ENCODE measurements at regions not wholly inside any gene's neighbourhood (a gene's known extent, or its start where the extent isn't known, plus 50 kb on each side); places are given as distances from the start of the nearest gene placed in this dataset.

- no peak for DNase-seq
Measured at GRCh38 chr9:79116041-79116440, 455.7 kb upstream of the TLE4 start.

- DNase-seq = no peak
Measured at GRCh38 chr9:79116709-79117108, 455.1 kb upstream of the TLE4 start.

GRCh38 chr9:79120533-79120932 is 451.2 kb upstream of the TLE4 start:
- DNase-seq = no peak

- no peak for DNase-seq
Measured at GRCh38 chr9:79120941-79121340, 450.8 kb upstream of the TLE4 start.

GRCh38 chr9:79123415-79123814 is 448.4 kb upstream of the TLE4 start:
- DNase-seq = no peak

- DNase-seq = no peak
Measured at GRCh38 chr9:79127661-79128060, 444.1 kb upstream of the TLE4 start.

GRCh38 chr9:79129865-79130480 is 441.8 kb upstream of the TLE4 start:
- DNase-seq = peak; percentile 25 to 39

- DNase-seq = no peak
Measured at GRCh38 chr9:79131246-79131774, 440.5 kb upstream of the TLE4 start.

- DNase-seq = no peak
Measured at GRCh38 chr9:79131824-79132377, 439.9 kb upstream of the TLE4 start.

GRCh38 chr9:79134654-79135053 is 437.1 kb upstream of the TLE4 start:
- no peak for DNase-seq

GRCh38 chr9:79135681-79136415 is 435.9 kb upstream of the TLE4 start:
- DNase-seq = no peak

- DNase-seq = no peak
Measured at GRCh38 chr9:79140751-79141150, 431.0 kb upstream of the TLE4 start.

GRCh38 chr9:79143211-79143610 is 428.6 kb upstream of the TLE4 start:
- no peak for DNase-seq

- no peak for DNase-seq
Measured at GRCh38 chr9:79145442-79145841, 426.3 kb upstream of the TLE4 start.

- no peak for DNase-seq
Measured at GRCh38 chr9:79149585-79149984, 422.2 kb upstream of the TLE4 start.

GRCh38 chr9:79151791-79152190 is 420.0 kb upstream of the TLE4 start:
- DNase-seq = no peak

GRCh38 chr9:79152306-79152705 is 419.5 kb upstream of the TLE4 start:
- no peak for DNase-seq

- no peak for DNase-seq
Measured at GRCh38 chr9:79154806-79155205, 417.0 kb upstream of the TLE4 start.

- DNase-seq = no peak
Measured at GRCh38 chr9:79155308-79155707, 416.5 kb upstream of the TLE4 start.

- DNase-seq = no peak
Measured at GRCh38 chr9:79163544-79163943, 408.2 kb upstream of the TLE4 start.

GRCh38 chr9:79164406-79164805 is 407.4 kb upstream of the TLE4 start:
- no peak for DNase-seq

- DNase-seq = no peak
Measured at GRCh38 chr9:79165020-79165780, 406.6 kb upstream of the TLE4 start.

- DNase-seq = no peak
Measured at GRCh38 chr9:79166005-79166404, 405.8 kb upstream of the TLE4 start.
